ENCODE measurements at regions not wholly inside any gene's neighbourhood (a gene's known extent, or its start where the extent isn't known, plus 50 kb on each side); places are given as distances from the start of the nearest gene placed in this dataset.
"Not testable (repeated sequence)": the region's sequence is repeated elsewhere in the genome, so short reads cannot be mapped to it uniquely, and the experiment has no call there.

GRCh38 chr9:135402739-135403695 is 76.6 kb upstream of the PPP1R26 start:
- DNase-seq (no peak), ATAC-seq (no peak)
- Histone ChIP-seq H3K4me1 (no peaks in the 10 kb centered on the region), H3K9me3 (peaks cover 0 to 8% (median 0%) of the 10 kb centered on the region in 11 donors), H3K27me3 (peaks cover 0 to 67% (median 27%) of the 10 kb centered on the region in 7 donors), H3K4me3 (no peak overlapping the region), H3K27ac (no peak overlapping the region), H3K36me3 (no peaks in the 10 kb centered on the region)
- intact Hi-C loops (cut with DNase I): no loop called here
- 69 to 70% methylated on average over 29 of the region's 29 CpGs for WGBS, 2 donors
- no peak for TF ChIP-seq CTCF (IDR thresholded peaks at IDR 0.05)

- no peak overlapping the region for H3K27ac ChIP-seq
- peaks cover 0 to 8% (median 0%) of the 10 kb centered on the region in 11 donors for H3K9me3 ChIP-seq
- 49 to 54% methylated on average over 11 of the region's 11 CpGs for WGBS, 2 donors
- no peak for DNase-seq
- ATAC-seq: no peak
- H3K36me3 ChIP-seq: no peaks in the 10 kb centered on the region
- TF ChIP-seq CTCF (IDR thresholded peaks at IDR 0.05): no peak
- no peaks in the 10 kb centered on the region for H3K4me1 ChIP-seq
- peaks cover 0 to 66% (median 34%) of the 10 kb centered on the region in 7 donors for H3K27me3 ChIP-seq
- no peak overlapping the region for H3K4me3 ChIP-seq
- intact Hi-C loops (cut with DNase I): no loop called here
Observed at GRCh38 chr9:135403733-135404450, 75.7 kb upstream of the PPP1R26 start.

- TF ChIP-seq CTCF (IDR thresholded peaks at IDR 0.05): no peak
- H3K4me1 ChIP-seq: no peaks in the 10 kb centered on the region
- H3K9me3 ChIP-seq: peaks cover 0 to 8% (median 0%) of the 10 kb centered on the region in 11 donors
- intact Hi-C loops (cut with DNase I): no loop called here
- H3K36me3 ChIP-seq: no peaks in the 10 kb centered on the region
- no peak overlapping the region for H3K27ac ChIP-seq
- no peak overlapping the region for H3K4me3 ChIP-seq
- H3K27me3 ChIP-seq: peaks cover 0 to 66% (median 38%) of the 10 kb centered on the region in 7 donors
- DNase-seq (no peak), ATAC-seq (no peak)
- WGBS, 2 donors: 79 to 81% methylated on average over 23 of the region's 23 CpGs
Observed at GRCh38 chr9:135404451-135405144, 75.0 kb upstream of the PPP1R26 start.

GRCh38 chr9:135405145-135405464 is 74.5 kb upstream of the PPP1R26 start:
- DNase-seq; H3K4me3 ChIP-seq; H3K27ac ChIP-seq; intact Hi-C loops (cut with DNase I); H3K4me1 ChIP-seq; H3K9me3 ChIP-seq; H3K36me3 ChIP-seq; ATAC-seq: not testable (repeated sequence)
- H3K27me3 ChIP-seq: peaks cover 0 to 65% (median 41%) of the 10 kb centered on the region in 7 donors
- WGBS, 2 donors: 89 to 92% methylated on average over 12 of the region's 12 CpGs

All from heart right ventricle (tissue), 16 donors.